MCF 10A (cell line): ENCODE measurements at regions not wholly inside any gene's neighbourhood (a gene's known extent, or its start where the extent isn't known, plus 50 kb on each side); places are given as distances from the start of the nearest gene placed in this dataset.

Experiments used
- BruUV-seq: library from RNA; stranded (reverse); fragments of 400-500 nt; replicated peaks from 2 replicates; lab custom pipeline; 2021; lab: Mats Ljungman, UMichigan
- CTCF ChIA-PET: fragments of 300-600 bp; sonication (Branson Sonifier 250); formaldehyde crosslinking; extraction: SDS; loops from one replicate; lab custom pipeline; 2021; ENCODE audit warnings: antibody characterized with exemption, inconsistent platforms; lab: Yijun Ruan, JAX
- POLR2A ChIA-PET: fragments of 300-600, 350-650 bp; sonication (Branson Sonifier 250); formaldehyde crosslinking; extraction: SDS; loops from one replicate; lab custom pipeline; 2020; ENCODE audit warnings: antibody characterized with exemption, inconsistent platforms; lab: Yijun Ruan, JAX
- DNase-seq: peaks from one replicate; pipeline ENCODE4 v3.0.0-alpha.2; 2018; ENCODE audit not compliant: unreplicated experiment
- H3K27ac Mint-ChIP-seq: one replicate; pipeline ENCODE4 v1.8.0; 2022; ENCODE audit warnings: mild to moderate bottlenecking, low read depth, mixed read lengths; ENCODE audit not compliant: unreplicated experiment
- H3K27me3 Mint-ChIP-seq: one replicate; pipeline ENCODE4 v1.8.0; 2022; ENCODE audit warnings: mixed read lengths; ENCODE audit not compliant: insufficient read depth, unreplicated experiment
- H3K36me3 Mint-ChIP-seq: one replicate; pipeline ENCODE4 v1.8.0; 2022; ENCODE audit warnings: mild to moderate bottlenecking, moderate library complexity, mixed read lengths; ENCODE audit not compliant: insufficient read depth, unreplicated experiment
- H3K4me1 Mint-ChIP-seq: one replicate; pipeline ENCODE4 v1.8.0; 2022; ENCODE audit warnings: mixed read lengths; ENCODE audit not compliant: insufficient read depth, unreplicated experiment
- H3K4me3 Mint-ChIP-seq: one replicate; pipeline ENCODE4 v1.8.0; 2022; ENCODE audit warnings: mild to moderate bottlenecking, moderate library complexity, mixed read lengths; ENCODE audit not compliant: unreplicated experiment
- H3K9me3 Mint-ChIP-seq: one replicate; pipeline ENCODE4 v1.8.0; 2022; ENCODE audit warnings: mixed read lengths; ENCODE audit not compliant: unreplicated experiment
- intact Hi-C: fragments of 100-400 bp; cut with micrococcal nuclease; formaldehyde crosslinking; loops from 2 replicates; pipeline ENCODE4 v1.14.1; 2022
- TF ChIP-seq, protein P1 (sequence below): fragments of 200-600 bp; IDR thresholded peaks from one replicate; pipeline ENCODE4 v1.8.0; 2022; ENCODE audit warnings: antibody characterized with exemption, mild to moderate bottlenecking; ENCODE audit not compliant: unreplicated experiment

DNA sequence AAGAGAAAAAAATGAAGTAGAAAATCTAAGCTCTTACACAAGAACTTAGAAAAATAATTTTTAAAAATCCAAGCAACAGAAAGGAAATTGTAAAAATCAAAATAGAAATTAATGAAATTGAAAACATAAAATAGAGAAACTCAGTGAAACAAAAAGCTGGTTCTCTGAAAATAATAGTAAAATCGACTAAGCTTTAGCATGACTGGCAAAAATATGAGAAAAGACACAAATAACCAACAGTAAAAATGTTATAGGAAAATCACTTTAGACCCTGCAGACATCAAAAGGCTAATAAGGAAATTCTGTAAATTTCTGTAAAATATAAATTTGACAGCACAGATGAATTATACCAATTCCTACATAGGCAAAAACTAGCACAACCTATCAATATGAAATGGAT, 768.9 kb upstream of the LRRTM1 start:
- ChIA-PET CTCF (no interaction called here), POLR2A (no interaction called here)
- Mint-ChIP-seq H3K27me3 (no peaks in the 10 kb centered on the region), H3K4me1 (peaks cover 8% of the 10 kb centered on the region), H3K9me3 (no peaks in the 10 kb centered on the region), H3K36me3 (no peaks in the 10 kb centered on the region), H3K4me3 (no peak overlapping the region), H3K27ac (no peak overlapping the region)
- intact Hi-C loops = no loop called here
- DNase-seq = no peak
- BruUV-seq = no TSS peak
- TF ChIP-seq, protein P1, sequence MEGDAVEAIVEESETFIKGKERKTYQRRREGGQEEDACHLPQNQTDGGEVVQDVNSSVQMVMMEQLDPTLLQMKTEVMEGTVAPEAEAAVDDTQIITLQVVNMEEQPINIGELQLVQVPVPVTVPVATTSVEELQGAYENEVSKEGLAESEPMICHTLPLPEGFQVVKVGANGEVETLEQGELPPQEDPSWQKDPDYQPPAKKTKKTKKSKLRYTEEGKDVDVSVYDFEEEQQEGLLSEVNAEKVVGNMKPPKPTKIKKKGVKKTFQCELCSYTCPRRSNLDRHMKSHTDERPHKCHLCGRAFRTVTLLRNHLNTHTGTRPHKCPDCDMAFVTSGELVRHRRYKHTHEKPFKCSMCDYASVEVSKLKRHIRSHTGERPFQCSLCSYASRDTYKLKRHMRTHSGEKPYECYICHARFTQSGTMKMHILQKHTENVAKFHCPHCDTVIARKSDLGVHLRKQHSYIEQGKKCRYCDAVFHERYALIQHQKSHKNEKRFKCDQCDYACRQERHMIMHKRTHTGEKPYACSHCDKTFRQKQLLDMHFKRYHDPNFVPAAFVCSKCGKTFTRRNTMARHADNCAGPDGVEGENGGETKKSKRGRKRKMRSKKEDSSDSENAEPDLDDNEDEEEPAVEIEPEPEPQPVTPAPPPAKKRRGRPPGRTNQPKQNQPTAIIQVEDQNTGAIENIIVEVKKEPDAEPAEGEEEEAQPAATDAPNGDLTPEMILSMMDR = no peak

DNA sequence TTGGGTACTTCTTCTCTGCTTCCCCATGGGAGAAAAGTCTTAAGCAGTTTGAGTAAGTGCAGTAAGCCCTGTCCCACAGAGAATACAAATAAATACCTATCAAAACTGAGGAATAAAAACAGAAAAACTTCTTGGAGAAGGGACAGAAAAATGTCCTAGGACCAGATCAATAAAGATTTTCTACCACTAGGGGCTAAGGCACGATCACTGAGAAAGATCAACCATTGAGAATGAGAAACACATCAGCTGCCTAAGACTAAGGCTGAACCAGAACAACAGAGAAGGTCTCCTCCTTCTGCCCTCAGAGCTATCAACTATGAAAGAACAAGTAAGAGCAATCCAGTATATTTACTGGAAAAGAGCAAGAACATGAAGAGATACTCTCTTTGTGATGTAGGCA, 763.6 kb upstream of the LRRTM1 start:
- intact Hi-C loops = no loop called here
- no peaks in the 10 kb centered on the region for H3K27me3 Mint-ChIP-seq
- TF ChIP-seq, protein P1 = no peak
- ChIA-PET POLR2A (no interaction called here), CTCF (interaction anchor here (0.6 kb wide), 1 partner anchor 236 kb away, joined by 3 read pairs; no protein-coding TSS in a partner anchor)
- peaks cover 8% of the 10 kb centered on the region for H3K9me3 Mint-ChIP-seq
- H3K36me3 Mint-ChIP-seq = no peaks in the 10 kb centered on the region
- no peaks in the 10 kb centered on the region for H3K4me1 Mint-ChIP-seq
- no TSS peak for BruUV-seq
- DNase-seq = no peak
- no peak overlapping the region for H3K27ac Mint-ChIP-seq
- H3K4me3 Mint-ChIP-seq = no peak overlapping the region

DNA sequence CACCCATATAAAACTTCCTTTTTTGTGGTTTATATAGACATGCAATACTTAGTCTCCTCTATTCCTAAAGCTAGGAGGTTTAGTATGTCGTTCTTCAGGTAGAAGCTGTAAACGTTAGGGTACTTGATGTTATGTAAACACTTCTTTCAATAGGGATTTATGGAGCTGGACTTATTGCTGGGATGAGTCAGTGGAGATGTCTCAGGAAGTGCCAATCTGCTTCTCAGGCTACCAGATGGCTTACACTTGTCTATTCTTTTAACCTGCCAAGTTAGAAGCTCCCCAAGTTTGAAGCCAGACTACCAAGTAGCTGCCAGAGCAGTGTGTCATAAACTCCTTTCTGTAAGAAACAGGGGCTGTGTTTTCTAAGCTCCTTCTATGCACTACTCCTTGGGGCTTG, 756.5 kb upstream of the LRRTM1 start:
- intact Hi-C loops = no loop called here
- H3K4me3 Mint-ChIP-seq = no peak overlapping the region
- H3K36me3 Mint-ChIP-seq = no peaks in the 10 kb centered on the region
- DNase-seq = peak; percentile 33
- peaks cover 8% of the 10 kb centered on the region for H3K4me1 Mint-ChIP-seq
- no peak overlapping the region for H3K27ac Mint-ChIP-seq
- peaks cover 8% of the 10 kb centered on the region for H3K9me3 Mint-ChIP-seq
- ChIA-PET POLR2A (no interaction called here), CTCF (interaction anchor here (1.0 kb wide), 1 partner anchor 43 kb away, joined by 4 read pairs; no protein-coding TSS in a partner anchor)
- TF ChIP-seq, protein P1 = no peak
- no TSS peak for BruUV-seq
- H3K27me3 Mint-ChIP-seq = no peaks in the 10 kb centered on the region

DNA sequence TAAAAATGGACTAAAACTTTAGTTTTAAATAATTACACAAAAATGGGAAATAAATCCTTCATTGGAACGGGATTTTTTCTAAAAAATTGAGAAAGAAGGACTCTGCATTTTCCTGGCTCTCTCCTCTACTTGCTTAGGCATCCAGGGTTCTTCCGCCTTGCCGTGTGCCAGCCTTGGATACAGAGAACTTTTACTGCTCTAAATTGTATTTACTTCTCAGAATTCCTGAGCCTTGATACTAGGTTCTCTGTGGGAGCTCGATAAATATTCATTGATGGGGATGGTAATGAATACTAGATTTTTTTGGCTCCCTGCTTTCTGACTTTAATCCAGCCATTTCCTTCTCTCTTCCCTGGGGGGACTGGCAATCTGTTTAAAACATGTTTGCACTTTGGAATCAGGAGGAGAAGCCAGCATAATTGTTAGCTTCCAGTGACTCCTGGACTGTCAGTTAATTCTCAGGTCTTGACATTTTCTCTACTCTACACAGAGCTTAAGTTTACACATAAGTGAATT, 746.1 kb upstream of the LRRTM1 start:
- CTCF ChIA-PET = no interaction called here
- intact Hi-C loops = no loop called here
- no peaks in the 10 kb centered on the region for H3K27me3 Mint-ChIP-seq
- no peaks in the 10 kb centered on the region for H3K4me1 Mint-ChIP-seq
- TF ChIP-seq, protein P1 = no peak
- H3K27ac Mint-ChIP-seq = no peak overlapping the region
- H3K4me3 Mint-ChIP-seq = no peak overlapping the region
- POLR2A ChIA-PET = no interaction called here
- H3K36me3 Mint-ChIP-seq = no peaks in the 10 kb centered on the region
- H3K9me3 Mint-ChIP-seq = no peaks in the 10 kb centered on the region
- no peak for DNase-seq
- no TSS peak for BruUV-seq
